ENCODE measurements at regions not wholly inside any gene's neighbourhood (a gene's known extent, or its start where the extent isn't known, plus 50 kb on each side); places are given as distances from the start of the nearest gene placed in this dataset.

DNA sequence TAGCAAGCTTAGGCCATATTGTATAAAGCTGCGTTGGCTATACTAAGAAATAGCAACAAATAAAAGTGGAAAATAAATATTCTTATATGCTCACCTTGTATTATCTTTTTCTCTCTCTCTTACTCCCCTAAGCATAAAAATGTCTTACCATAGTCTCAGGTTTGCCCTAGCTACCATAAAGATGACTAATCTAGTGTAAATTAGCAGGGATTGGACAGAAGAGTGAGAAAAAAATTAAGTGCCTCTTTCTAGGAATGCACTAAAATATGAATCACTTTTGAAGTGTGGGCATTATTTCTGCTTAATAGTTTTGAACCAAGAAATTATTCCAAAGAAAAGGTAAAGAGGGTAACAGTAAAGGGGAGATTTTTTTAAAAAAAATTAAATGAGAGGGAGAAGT lies 201.3 kb downstream of the HINT1 start (continued):
- no peak for TF ChIP-seq CUX1 (IDR thresholded peaks at IDR 0.05; ENCODE audit: insufficient replicate concordance, low read depth, low read length)
- TF ChIP-seq CEBPB (IDR thresholded peaks at IDR 0.05; ENCODE audit: borderline replicate concordance in 1 of 2, low read depth in 2 of 2, low read length in 2 of 2) = no peak
- TF ChIP-seq SMAD5 (IDR thresholded peaks at IDR 0.05; ENCODE audit: low read depth) = no peak
- no peak for TF ChIP-seq RELA (IDR thresholded peaks at IDR 0.05; ENCODE audit: borderline replicate concordance, partially characterized antibody)
- TF ChIP-seq ZNF622 (IDR thresholded peaks at IDR 0.05) = no peak
- TF ChIP-seq KAT2A (conservative IDR thresholded peaks at IDR 0.05; ENCODE audit: control insufficient read depth, low read depth, low read length) = no peak
- TF ChIP-seq EZH2 (IDR thresholded peaks at IDR 0.05; ENCODE audit: borderline replicate concordance, control insufficient read depth, low read depth, low read length) = no peak

DNA sequence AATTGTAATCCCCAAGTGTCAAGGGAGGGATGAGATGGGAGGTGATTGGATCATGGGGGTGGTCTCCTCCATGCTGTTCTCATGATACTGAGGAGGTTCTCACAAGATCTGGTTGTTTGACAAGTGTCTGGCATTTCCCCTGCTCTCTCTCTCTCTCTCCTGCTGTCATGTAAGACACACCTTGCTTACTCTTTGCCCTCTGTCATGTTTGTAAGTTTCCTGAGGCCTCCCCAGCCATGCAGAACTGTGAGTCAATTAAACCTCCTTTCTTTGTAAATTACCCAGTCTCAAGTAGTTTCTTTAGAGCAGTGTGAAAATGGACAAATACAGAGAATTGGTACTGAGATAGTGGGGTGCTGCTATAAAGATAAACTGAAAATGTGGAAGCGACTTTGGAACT lies 207.9 kb downstream of the HINT1 start:
- RAD21 ChIA-PET (ENCODE audit: unreplicated experiment) = no interaction called here
- intact Hi-C loops (cut with micrococcal nuclease; ENCODE audit: unreplicated experiment) (no loop called here), in situ Hi-C loops (cut with MboI) (no loop called here)
- no peaks in the 10 kb centered on the region for H3K9me3 ChIP-seq (replicated peaks; ENCODE audit: control insufficient read depth, insufficient read depth, low read length)
- H3K36me3 ChIP-seq (ENCODE audit: control insufficient read depth in 2 of 2, insufficient read depth in 2 of 2, low read length in 1 of 2) = no peaks in the 10 kb centered on the region
- no peak overlapping the region for H3K27ac ChIP-seq (ENCODE audit: control insufficient read depth, insufficient read depth)
- no peak overlapping the region for H3K4me2 ChIP-seq (ENCODE audit: control insufficient read depth, insufficient read depth)
- WGBS (ENCODE audit: insufficient coverage, insufficient replicate concordance, low lambda C conversion rate, missing lambda C conversion rate) = 0% methylated on average over 1 of the region's 1 CpG
- H2AFZ ChIP-seq (ENCODE audit: control insufficient read depth, low read depth, low read length) = no peak overlapping the region
- H3K4me1 ChIP-seq (ENCODE audit: control insufficient read depth, insufficient read depth, low read length) = no peaks in the 10 kb centered on the region
- no peaks in the 10 kb centered on the region for H4K20me1 ChIP-seq (ENCODE audit: control insufficient read depth, insufficient read depth)
- no TSS peak for BruUV-seq (replicated peaks)
- CTCF ChIA-PET = no interaction called here
- no peak overlapping the region for H3K9ac ChIP-seq (ENCODE audit: control insufficient read depth, insufficient read depth, low read length)
- DNase-seq (ENCODE audit: low read depth, low spot score) (no peak), ATAC-seq (no peak), FAIRE-seq (no peak)
- H3K27me3 ChIP-seq (replicated peaks in 1 of 2; ENCODE audit: control insufficient read depth in 2 of 2, insufficient read depth in 2 of 2, low read length in 1 of 2) = no peaks in the 10 kb centered on the region
- H3K4me3 ChIP-seq = no peak overlapping the region
- TF ChIP-seq MLLT1 (IDR thresholded peaks at IDR 0.05) (no peak), HCFC1 (IDR thresholded peaks at IDR 0.05; ENCODE audit: low read length) (no peak), ZNF274 (IDR thresholded peaks at IDR 0.05; ENCODE audit: insufficient read depth, insufficient read length) (no peak)
- POLR2A ChIA-PET = no interaction called here
- H3K79me2 ChIP-seq (ENCODE audit: control insufficient read depth, insufficient read depth, low read length) = no peaks in the 10 kb centered on the region
- SMC1A ChIA-PET (ENCODE audit: uncharacterized antibody, unreplicated experiment) = no interaction called here
